Left ventricle myocardium inferior (tissue), 1 donor: ENCODE measurements at regions not wholly inside any gene's neighbourhood (a gene's known extent, or its start where the extent isn't known, plus 50 kb on each side); places are given as distances from the start of the nearest gene placed in this dataset.

Experiments
- DNase-seq: peaks from one replicate; pipeline ENCODE4 v3.0.0-alpha.2; 2020
- H3K27ac ChIP-seq: fragments of 200-600 bp; replicated peaks from 2 replicates; pipeline ENCODE4 v1.8.0; 2021
- H3K27me3 ChIP-seq: fragments of 200-600 bp; 2 replicates; pipeline ENCODE4 v1.8.0; 2021; ENCODE audit warnings: low read depth
- H3K36me3 ChIP-seq: fragments of 200-600 bp; 2 replicates; pipeline ENCODE4 v1.8.0; 2021
- H3K4me1 ChIP-seq: fragments of 200-600 bp; 2 replicates; pipeline ENCODE4 v1.8.0; 2021
- H3K4me3 ChIP-seq: fragments of 200-600 bp; 2 replicates; pipeline ENCODE4 v1.8.0; 2021; ENCODE audit warnings: mild to moderate bottlenecking, moderate library complexity
- H3K9me3 ChIP-seq: fragments of 200-600 bp; replicated peaks from 2 replicates; pipeline ENCODE4 v1.8.0; 2021
- CTCF ChIP-seq: fragments of 200-600 bp; IDR thresholded peaks from 2 replicates; pipeline ENCODE4 v1.8.0; 2021; ENCODE audit warnings: antibody characterized with exemption, mild to moderate bottlenecking, borderline replicate concordance
- intact Hi-C: fragments of 100-400 bp; cut with micrococcal nuclease; formaldehyde crosslinking; loops from one replicate; pipeline ENCODE4 v1.11.0; 2022
- donor health status: DM: no; HTN: yes; CAD: no; lungs with severe emphysema.

- intact Hi-C loops = no loop called here
- DNase-seq = no peak
- TF ChIP-seq CTCF = no peak
- no peaks in the 10 kb centered on the region for H3K36me3 ChIP-seq
- H3K27ac ChIP-seq = no peak overlapping the region
- H3K27me3 ChIP-seq = no peaks in the 10 kb centered on the region
- peaks cover 7% of the 10 kb centered on the region for H3K9me3 ChIP-seq
- no peak overlapping the region for H3K4me3 ChIP-seq
- H3K4me1 ChIP-seq = no peaks in the 10 kb centered on the region
These were observed 202.7 kb downstream of the SPATA31D1 start for GRCh38 chr9:82191082-82191770.

- TF ChIP-seq CTCF = no peak
- Histone ChIP-seq H3K27me3 (no peaks in the 10 kb centered on the region), H3K9me3 (peaks cover 7% of the 10 kb centered on the region), H3K36me3 (no peaks in the 10 kb centered on the region), H3K4me3 (no peak overlapping the region), H3K4me1 (no peaks in the 10 kb centered on the region), H3K27ac (no peak overlapping the region)
- DNase-seq = no peak
- intact Hi-C loops = no loop called here
These were observed 203.6 kb downstream of the SPATA31D1 start for GRCh38 chr9:82192211-82192610.

GRCh38 chr9:82196622-82197441, 208.3 kb downstream of the SPATA31D1 start:
- H3K4me3 ChIP-seq = no peak overlapping the region
- H3K9me3 ChIP-seq = peaks cover 7% of the 10 kb centered on the region
- no peak overlapping the region for H3K27ac ChIP-seq
- DNase-seq = no peak
- H3K27me3 ChIP-seq = no peaks in the 10 kb centered on the region
- TF ChIP-seq CTCF = no peak
- intact Hi-C loops = no loop called here
- H3K36me3 ChIP-seq = no peaks in the 10 kb centered on the region
- no peaks in the 10 kb centered on the region for H3K4me1 ChIP-seq

GRCh38 chr9:82201196-82201595, 212.6 kb downstream of the SPATA31D1 start:
- DNase-seq = no peak
- intact Hi-C loops = no loop called here
- Histone ChIP-seq H3K4me3 (no peak overlapping the region), H3K27ac (no peak overlapping the region), H3K4me1 (no peaks in the 10 kb centered on the region), H3K36me3 (no peaks in the 10 kb centered on the region), H3K27me3 (no peaks in the 10 kb centered on the region), H3K9me3 (no peaks in the 10 kb centered on the region)
- TF ChIP-seq CTCF = no peak

- intact Hi-C loops = no loop called here
- no peak overlapping the region for H3K4me3 ChIP-seq
- no peaks in the 10 kb centered on the region for H3K9me3 ChIP-seq
- TF ChIP-seq CTCF = no peak
- H3K27ac ChIP-seq = no peak overlapping the region
- H3K4me1 ChIP-seq = no peaks in the 10 kb centered on the region
- H3K27me3 ChIP-seq = no peaks in the 10 kb centered on the region
- DNase-seq = no peak
- H3K36me3 ChIP-seq = no peaks in the 10 kb centered on the region
These were observed 214.2 kb downstream of the SPATA31D1 start for GRCh38 chr9:82202808-82203207.
